GM12878 (cell line): ENCODE measurements at regions not wholly inside any gene's neighbourhood (a gene's known extent, or its start where the extent isn't known, plus 50 kb on each side); places are given as distances from the start of the nearest gene placed in this dataset.

Experiments used
- ATAC-seq: fragments of 200-7000 bp; cut with Tn5 transposase; 3 replicates; pipeline ENCODE4 v1.9.1; 2020; ENCODE audit warnings: mild to moderate bottlenecking, moderate library complexity
- BruUV-seq: library from RNA; stranded (reverse); fragments of 400-500 nt; replicated peaks from 2 replicates; lab custom pipeline; 2021; lab: Mats Ljungman, UMichigan
- CTCF ChIA-PET: fragments of 300-600 bp; sonication (Branson Sonifier 250); formaldehyde crosslinking; extraction: SDS; loops from one replicate; lab custom pipeline; 2021; ENCODE audit warnings: inconsistent platforms; lab: Yijun Ruan, JAX
- POLR2A ChIA-PET: fragments of 350-600 bp; formaldehyde crosslinking; extraction: SDS; loops from one replicate; lab custom pipeline; 2021; ENCODE audit warnings: inconsistent platforms; lab: Charles Lee
- RAD21 ChIA-PET: fragments of 300-600 bp; sonication (Branson Sonifier 250); formaldehyde crosslinking; loops from one replicate; lab custom pipeline; 2023; ENCODE audit warnings: antibody characterized with exemption; ENCODE audit not compliant: unreplicated experiment; lab: Charles Lee
- SMC1A ChIA-PET: fragments of 300-600 bp; sonication (Branson Sonifier 250); formaldehyde crosslinking; loops from one replicate; lab custom pipeline; 2023; ENCODE audit not compliant: unreplicated experiment, uncharacterized antibody; lab: Charles Lee
- DNase-seq: peaks from one replicate; pipeline ENCODE4 v3.0.0-alpha.2; 2011; ENCODE audit warnings: low read depth, low spot score
- FAIRE-seq: peaks from 3 replicates; lab custom pipeline; 2011; peaks lifted over from hg19 to GRCh38; lab: Jason Lieb, UNC
- H2AFZ ChIP-seq: 2 replicates; pipeline ENCODE4 v1.6.0; 2011; ENCODE audit warnings: low read depth, low read length, control low read depth; ENCODE audit not compliant: control insufficient read depth
- H3K27ac ChIP-seq: 2 replicates; pipeline ENCODE4 v1.5.1; 2011; ENCODE audit warnings: control low read depth; ENCODE audit not compliant: control insufficient read depth, insufficient read depth
- H3K27me3 ChIP-seq, 2 experiments: replicated peaks in 1 of 2; 2 replicates each; pipeline versions ENCODE4 v1.6.0 to v1.6.1; 2011; ENCODE audit warnings: low read length in 1 of 2; ENCODE audit not compliant: control insufficient read depth in 2 of 2, insufficient read depth in 2 of 2
- H3K36me3 ChIP-seq, 2 experiments: 2 replicates each; pipeline ENCODE4 v1.5.1; 2011; ENCODE audit warnings: low read length in 1 of 2; ENCODE audit not compliant: control insufficient read depth in 2 of 2, insufficient read depth in 2 of 2
- H3K4me1 ChIP-seq: 2 replicates; pipeline ENCODE4 v1.6.1; 2011; ENCODE audit warnings: mild to moderate bottlenecking, low read length, moderate library complexity, mixed read lengths; ENCODE audit not compliant: control insufficient read depth, insufficient read depth
- H3K4me2 ChIP-seq: 2 replicates; pipeline ENCODE4 v1.6.0; 2011; ENCODE audit warnings: control low read depth; ENCODE audit not compliant: control insufficient read depth, insufficient read depth
- H3K4me3 ChIP-seq: fragments of 200-600 bp; sonication (generic); 2 replicates; pipeline ENCODE4 v1.5.1; 2016
- H3K79me2 ChIP-seq: 2 replicates; pipeline ENCODE4 v1.6.0; 2011; ENCODE audit warnings: low read length; ENCODE audit not compliant: control insufficient read depth, insufficient read depth
- H3K9ac ChIP-seq: 2 replicates; pipeline ENCODE4 v1.8.0; 2011; ENCODE audit warnings: low read length, control low read depth, mixed read lengths; ENCODE audit not compliant: control insufficient read depth, insufficient read depth
- H3K9me3 ChIP-seq: replicated peaks from 3 replicates; pipeline ENCODE4 v1.5.1; 2011; ENCODE audit warnings: mild to moderate bottlenecking, low read length; ENCODE audit not compliant: control insufficient read depth, insufficient read depth
- H4K20me1 ChIP-seq: 2 replicates; pipeline ENCODE4 v1.6.0; 2011; ENCODE audit not compliant: control insufficient read depth, insufficient read depth
- CHD2 ChIP-seq: IDR thresholded peaks from 2 replicates; pipeline ENCODE4 v1.6.1; 2011; ENCODE audit warnings: low read depth, low read length, improper control_type of control experiment, borderline replicate concordance
- FOS ChIP-seq: IDR thresholded peaks from 3 replicates; pipeline ENCODE4 v1.6.1; 2011; ENCODE audit warnings: borderline replicate concordance; ENCODE audit not compliant: insufficient read length; ENCODE audit errors: extremely low read depth
- HDGF ChIP-seq: fragments of 450-650 bp; IDR thresholded peaks from 2 replicates; pipeline ENCODE4 v1.6.1; 2016; ENCODE audit warnings: antibody characterized with exemption
- KDM1A ChIP-seq: fragments of 200-600 bp; sonication (generic); IDR thresholded peaks from 2 replicates; pipeline ENCODE4 v1.6.1; 2016; ENCODE audit warnings: borderline replicate concordance
- LARP7 ChIP-seq: fragments of 450-650 bp; IDR thresholded peaks from 2 replicates; pipeline ENCODE4 v1.6.1; 2017; ENCODE audit warnings: mild to moderate bottlenecking
- NR2C2 ChIP-seq: IDR thresholded peaks from 2 replicates; pipeline ENCODE4 v1.6.1; 2011; ENCODE audit warnings: borderline replicate concordance, low read depth; ENCODE audit not compliant: control insufficient read depth, insufficient read length
- POLR2AphosphoS5 ChIP-seq: IDR thresholded peaks from 2 replicates; pipeline ENCODE4 v1.6.1; 2011; ENCODE audit warnings: mild to moderate bottlenecking, low read length, inconsistent platforms
- RFX5 ChIP-seq: IDR thresholded peaks from 2 replicates; pipeline ENCODE4 v1.6.1; 2011; ENCODE audit warnings: low read depth, low read length, improper control_type of control experiment
- ZNF622 ChIP-seq: fragments of 450-650 bp; IDR thresholded peaks from 2 replicates; pipeline ENCODE4 v1.6.1; 2017; ENCODE audit warnings: mild to moderate bottlenecking, inconsistent platforms
- WGBS: methylation state at CpG from one replicate; pipeline ENCODE4 v1.1.6; 2016; ENCODE audit warnings: low lambda C conversion rate; ENCODE audit not compliant: insufficient replicate concordance, insufficient coverage; ENCODE audit errors: missing lambda C conversion rate; 5-methylcytosine and 5-hydroxymethylcytosine counted together
- in situ Hi-C: fragments of 300-500 bp; cut with MboI; formaldehyde crosslinking; loops from 9 replicates; pipeline ENCODE4 v1.14.3; 2018; ENCODE audit warnings: mixed read lengths
- intact Hi-C: fragments of 100-400 bp; cut with micrococcal nuclease; formaldehyde crosslinking; loops from one replicate; pipeline ENCODE4 v1.14.2; 2022; ENCODE audit not compliant: unreplicated experiment

DNA sequence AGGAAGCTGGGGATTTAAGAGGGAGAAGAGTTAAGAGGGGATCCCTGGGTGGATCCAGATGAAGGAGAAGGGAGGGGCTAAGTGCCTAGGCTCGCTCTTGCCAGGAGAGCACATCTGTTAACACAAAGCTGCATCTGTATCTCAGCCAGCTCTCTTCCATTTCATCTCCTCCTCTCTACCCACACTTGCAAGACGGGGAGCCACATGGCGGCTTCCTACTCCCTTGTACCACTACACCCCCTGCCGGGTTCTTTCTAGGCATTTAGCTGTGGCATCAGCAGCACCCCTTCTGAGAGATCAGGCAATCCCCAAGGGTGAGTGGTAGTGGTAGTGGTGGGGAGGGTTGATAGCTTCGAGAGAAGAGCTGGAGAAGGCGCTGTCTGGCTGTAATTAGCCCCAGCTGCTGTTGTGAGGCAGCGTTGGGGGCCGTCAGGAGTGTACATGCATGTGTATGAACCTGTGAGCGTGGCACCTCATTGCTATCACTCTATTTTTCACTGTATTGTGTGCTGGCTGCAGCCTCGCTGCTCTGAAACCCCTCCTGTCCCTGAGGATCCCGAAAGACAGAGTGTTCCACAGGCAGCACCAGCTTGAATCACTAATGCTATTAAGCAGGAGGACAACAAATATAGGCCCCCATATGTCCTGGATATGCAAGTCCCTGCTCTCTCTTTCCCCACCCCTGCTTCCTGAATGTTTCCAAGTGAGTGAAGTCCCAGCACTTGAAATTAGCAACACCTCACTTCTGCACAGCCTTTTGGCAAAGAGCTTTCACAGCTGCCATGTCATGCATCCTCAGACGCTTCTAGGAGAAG, 73.7 kb downstream of the RTL9 start:
- no peak for ATAC-seq
- H3K4me3 ChIP-seq, result no peak overlapping the region
- H3K27ac ChIP-seq, result no peak overlapping the region
- no peaks in the 10 kb centered on the region for H4K20me1 ChIP-seq
- no peaks in the 10 kb centered on the region for H3K4me1 ChIP-seq
- FAIRE-seq, result no peak
- CTCF ChIA-PET, result interaction anchor here (1.2 kb wide), 1 partner anchor 285 kb away, joined by 4 read pairs; no protein-coding TSS in a partner anchor
- no peak overlapping the region for H3K4me2 ChIP-seq
- H3K9ac ChIP-seq, result no peak overlapping the region
- no peak overlapping the region for H2AFZ ChIP-seq
- intact Hi-C loops, result no loop called here
- H3K9me3 ChIP-seq, result no peaks in the 10 kb centered on the region
- POLR2A ChIA-PET, result no interaction called here
- in situ Hi-C loops, result no loop called here
- H3K79me2 ChIP-seq, result no peaks in the 10 kb centered on the region
- RAD21 ChIA-PET, result no interaction called here
- no peak for DNase-seq
- BruUV-seq, result no TSS peak
- 25% methylated on average over 12 of the region's 12 CpGs for WGBS
- TF ChIP-seq NR2C2 (no peak), RFX5 (no peak), CHD2 (no peak), LARP7 (no peak), FOS (no peak), ZNF622 (no peak), POLR2AphosphoS5 (no peak), KDM1A (no peak)
- H3K27me3 ChIP-seq, result peaks cover 0 to 4% of the 10 kb centered on the region in 2 experiments; a peak in 2 of 4 replicates
- SMC1A ChIA-PET, result no interaction called here
- H3K36me3 ChIP-seq, result no peaks in the 10 kb centered on the region

DNA sequence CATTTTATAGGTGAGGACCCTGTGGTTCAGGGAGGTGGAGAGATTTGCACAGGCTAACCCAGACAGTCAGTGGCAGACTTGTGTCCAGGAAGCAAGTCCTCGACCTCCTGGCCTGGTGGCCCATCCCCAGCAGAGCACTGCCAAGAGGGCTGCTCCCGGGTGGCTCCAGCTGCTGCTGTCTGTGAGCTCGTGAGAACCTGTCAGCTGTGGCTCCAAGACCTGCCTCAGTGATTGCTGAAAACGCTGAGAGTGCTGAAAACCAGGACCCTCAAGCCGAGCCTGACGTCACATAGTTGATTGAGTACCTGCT, 74.2 kb downstream of the RTL9 start:
- Histone ChIP-seq H3K9ac (no peak overlapping the region), H3K79me2 (no peaks in the 10 kb centered on the region), H4K20me1 (no peaks in the 10 kb centered on the region), H3K27me3 (peaks cover 0 to 4% of the 10 kb centered on the region in 2 experiments; a peak in 2 of 4 replicates), H3K4me3 (no peak overlapping the region), H3K36me3 (no peaks in the 10 kb centered on the region), H3K27ac (no peak overlapping the region), H3K4me1 (no peaks in the 10 kb centered on the region), H3K4me2 (no peak overlapping the region), H2AFZ (no peak overlapping the region), H3K9me3 (no peaks in the 10 kb centered on the region)
- in situ Hi-C loops, result no loop called here
- WGBS, result 11% methylated on average over 6 of the region's 6 CpGs
- SMC1A ChIA-PET, result no interaction called here
- BruUV-seq, result no TSS peak
- CTCF ChIA-PET, result no interaction called here
- TF ChIP-seq HDGF, result no peak
- POLR2A ChIA-PET, result no interaction called here
- FAIRE-seq, result no peak
- RAD21 ChIA-PET, result no interaction called here
- DNase-seq, result no peak
- ATAC-seq, result no peak
- intact Hi-C loops, result no loop called here
